NCI-H774 (cell line): ENCODE measurements at regions not wholly inside any gene's neighbourhood (a gene's known extent, or its start where the extent isn't known, plus 50 kb on each side); places are given as distances from the start of the nearest gene placed in this dataset.
"Not testable (repeated sequence)": the region's sequence is repeated elsewhere in the genome, so short reads cannot be mapped to it uniquely, and the experiment has no call there.

ENCODE experiments used
- DNase-seq: peaks from one replicate; lab custom pipeline; 2025; lab: John Stamatoyannopoulos, UW

DNA sequence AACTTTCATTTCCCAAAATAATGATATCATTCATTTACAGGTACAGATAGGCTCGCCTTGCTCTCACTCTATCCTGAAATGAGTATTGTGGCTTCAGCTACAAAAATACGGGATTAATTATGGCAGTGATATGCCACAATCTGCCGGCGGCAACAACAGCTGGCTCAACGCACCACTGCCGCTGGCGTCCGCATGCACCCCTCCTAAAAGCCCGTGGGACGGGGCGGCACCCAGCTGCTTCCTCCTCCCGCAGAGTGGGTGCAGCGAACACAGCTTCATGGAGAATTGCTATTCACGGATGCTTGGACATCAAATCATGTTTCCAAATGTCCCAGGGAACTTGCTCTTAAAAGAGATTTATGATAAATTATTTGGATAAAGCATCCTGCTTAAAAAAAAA, 266.8 kb downstream of the TEX29 start:
- DNase-seq = no peak

DNA sequence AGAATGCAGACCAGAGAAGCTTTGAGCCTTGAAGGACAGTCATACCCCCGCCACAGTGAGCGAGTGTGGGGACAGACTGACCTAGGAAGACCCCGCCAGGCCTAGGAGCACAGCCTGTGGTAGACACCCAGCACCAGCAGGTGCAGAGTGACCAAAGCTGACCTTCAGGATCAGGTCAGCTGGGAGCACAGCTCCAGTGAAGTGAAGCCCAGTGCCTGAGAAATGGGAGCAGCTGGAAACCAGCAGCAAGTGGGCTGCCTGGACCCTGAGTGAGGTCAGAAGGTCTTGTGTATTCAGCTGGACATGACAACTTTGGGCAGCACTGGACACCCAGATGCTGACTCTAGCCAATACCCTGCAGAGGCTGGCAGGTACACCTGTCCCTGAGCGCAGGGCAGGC, 268.9 kb downstream of the TEX29 start:
- DNase-seq = no peak

GRCh38 chr13:111589992-111590391, 269.6 kb downstream of the TEX29 start:
- DNase-seq = no peak

- no peak for DNase-seq
Observed at GRCh38 chr13:111590796-111591195, 270.4 kb downstream of the TEX29 start.

- DNase-seq = not testable (repeated sequence)
Observed at GRCh38 chr13:111593490-111593889, 273.0 kb downstream of the TEX29 start.

GRCh38 chr13:111594606-111595005, 274.2 kb downstream of the TEX29 start:
- no peak for DNase-seq

DNA sequence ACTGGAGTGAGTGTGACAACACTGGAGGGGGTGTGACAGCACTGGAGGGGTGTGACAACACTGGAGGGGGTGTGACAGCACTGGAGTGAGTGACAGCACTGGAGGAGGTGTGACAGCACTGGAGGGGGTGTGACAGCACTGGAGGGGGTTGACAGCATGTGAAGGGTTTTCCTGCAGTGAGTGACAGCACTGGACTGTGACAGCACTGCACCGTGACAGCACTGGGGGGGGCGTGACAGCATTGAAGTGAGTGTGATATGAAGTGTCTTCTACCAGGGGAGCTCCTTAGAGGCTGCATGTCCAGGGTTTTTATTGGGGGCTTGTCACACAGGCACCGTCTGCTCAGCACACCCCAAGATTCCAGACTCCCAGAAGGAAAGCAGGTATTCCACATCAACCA, 274.8 kb downstream of the TEX29 start:
- no peak for DNase-seq

DNA sequence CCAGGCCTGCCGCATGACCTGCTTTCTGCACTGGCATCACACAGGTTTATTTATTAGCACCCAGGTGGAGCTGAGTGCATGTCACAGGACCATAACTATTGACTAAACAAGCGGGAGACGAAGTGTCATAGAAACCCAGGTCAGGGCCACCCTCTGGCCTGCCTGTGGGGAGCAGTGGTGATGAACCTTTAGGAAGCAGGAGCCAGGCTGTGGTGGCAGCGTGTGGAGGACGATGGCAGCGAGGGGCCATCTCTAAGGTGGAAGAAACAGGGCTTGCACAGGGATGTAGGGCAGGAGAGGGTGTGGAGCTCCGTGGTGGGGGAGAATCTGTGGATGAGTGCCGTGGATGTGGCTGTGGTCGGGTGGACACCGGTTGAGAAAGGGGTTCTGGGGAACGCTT, 275.3 kb downstream of the TEX29 start:
- no peak for DNase-seq

GRCh38 chr13:111597191-111597611, 276.8 kb downstream of the TEX29 start:
- no peak for DNase-seq

GRCh38 chr13:111597618-111598017, 277.2 kb downstream of the TEX29 start:
- DNase-seq = no peak

DNA sequence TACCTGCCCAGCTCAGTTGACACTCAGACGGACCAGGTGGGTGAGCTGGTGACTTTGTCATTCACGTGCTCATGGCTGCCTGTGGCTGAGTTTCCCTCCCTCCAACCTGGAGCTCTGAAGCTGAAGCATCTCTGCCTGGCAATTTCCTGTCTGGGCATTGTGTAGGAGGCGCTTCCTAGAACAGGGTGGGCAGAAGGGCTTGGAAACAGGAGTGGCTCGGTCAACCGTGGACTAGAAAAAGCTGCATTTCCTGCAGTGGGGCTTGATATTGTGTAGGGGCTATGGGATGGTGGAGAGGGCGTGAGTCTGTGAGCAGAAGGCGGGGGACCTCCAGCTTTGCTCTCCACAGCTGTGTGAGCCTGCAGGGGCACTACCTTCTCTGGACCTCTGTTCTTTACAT, 278.3 kb downstream of the TEX29 start:
- DNase-seq = no peak

DNA sequence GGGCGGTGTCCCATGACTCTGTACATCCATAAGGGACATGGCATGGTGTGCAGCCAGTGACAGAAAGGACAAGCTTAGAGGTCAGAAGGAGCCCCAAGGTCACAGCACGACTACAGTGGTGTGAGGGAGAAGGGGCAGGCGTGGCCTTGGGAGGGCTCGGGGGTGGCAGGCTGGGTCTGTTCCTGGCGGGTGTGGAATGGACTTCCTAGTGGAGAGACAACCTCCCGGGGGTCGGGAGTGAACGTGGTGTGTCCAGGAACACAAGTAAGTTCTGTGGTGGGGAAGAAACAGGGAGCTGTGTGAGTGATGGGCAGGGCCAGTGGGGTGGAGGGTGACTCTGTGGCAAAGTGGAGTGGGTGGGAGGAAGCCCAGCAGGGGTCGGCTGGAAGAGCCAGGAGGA, 279.3 kb downstream of the TEX29 start:
- no peak for DNase-seq

- DNase-seq = no peak
Observed at GRCh38 chr13:111602874-111603273, 282.4 kb downstream of the TEX29 start.

DNA sequence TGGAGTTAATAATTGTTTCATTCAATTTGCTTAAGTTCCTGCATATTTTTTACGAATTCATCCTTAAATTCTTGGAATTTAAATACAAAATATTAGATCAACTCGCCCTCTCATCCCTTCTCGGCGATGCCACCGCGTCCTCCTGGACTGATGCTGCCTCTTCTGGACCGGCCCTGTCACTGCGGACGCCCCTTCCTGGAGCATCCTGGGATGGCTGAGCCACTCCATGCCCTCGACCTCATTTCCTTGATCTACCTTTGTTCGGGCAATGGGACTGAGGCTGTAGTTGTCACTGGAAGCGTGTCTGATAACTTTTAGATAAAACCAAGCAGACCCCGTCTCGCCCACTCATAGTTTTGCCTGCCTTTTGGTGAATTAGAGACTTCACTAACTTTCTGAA, 283.7 kb downstream of the TEX29 start:
- DNase-seq = no peak

GRCh38 chr13:111608556-111608955, 288.1 kb downstream of the TEX29 start:
- DNase-seq = no peak

DNA sequence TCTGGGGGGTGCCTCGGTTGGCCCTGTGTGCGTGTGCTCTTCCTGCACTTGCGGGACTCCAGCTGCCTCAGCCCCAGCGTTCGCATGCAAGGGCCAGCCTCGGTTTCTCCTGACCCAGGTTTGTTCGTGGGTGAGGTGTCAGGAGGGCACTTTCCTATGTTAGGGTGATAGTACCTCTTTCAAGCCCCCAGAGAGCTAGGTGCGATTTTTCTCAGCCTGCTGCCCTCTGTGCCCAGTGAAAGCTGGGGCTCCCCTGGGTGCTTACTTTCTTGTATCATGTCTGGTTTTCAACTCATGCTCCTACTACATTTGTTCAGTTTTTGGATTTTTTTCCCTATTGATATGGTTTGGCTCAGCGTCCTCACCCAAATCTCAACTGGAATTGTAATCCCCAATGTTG, 289.2 kb downstream of the TEX29 start:
- no peak for DNase-seq

DNA sequence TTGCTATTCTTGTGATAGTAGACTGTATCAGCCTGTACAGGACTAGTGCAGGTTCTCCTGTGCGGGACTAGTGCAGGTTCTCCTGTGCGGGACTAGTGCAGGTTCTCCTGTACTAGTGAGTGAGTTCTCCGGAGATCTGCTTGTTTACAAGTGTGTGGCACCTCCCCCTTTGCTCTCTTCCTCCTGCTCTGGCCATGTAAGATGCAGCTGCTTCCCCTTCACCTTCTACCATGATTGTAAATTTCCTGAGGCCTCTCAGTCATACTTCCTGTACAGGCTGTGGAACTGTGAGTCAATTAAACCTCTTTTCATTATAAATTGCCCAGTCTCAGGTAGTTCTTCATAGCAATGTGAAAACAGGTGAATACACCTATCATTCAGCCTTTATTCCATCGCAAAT, 289.6 kb downstream of the TEX29 start:
- peak; percentile 33 for DNase-seq

DNA sequence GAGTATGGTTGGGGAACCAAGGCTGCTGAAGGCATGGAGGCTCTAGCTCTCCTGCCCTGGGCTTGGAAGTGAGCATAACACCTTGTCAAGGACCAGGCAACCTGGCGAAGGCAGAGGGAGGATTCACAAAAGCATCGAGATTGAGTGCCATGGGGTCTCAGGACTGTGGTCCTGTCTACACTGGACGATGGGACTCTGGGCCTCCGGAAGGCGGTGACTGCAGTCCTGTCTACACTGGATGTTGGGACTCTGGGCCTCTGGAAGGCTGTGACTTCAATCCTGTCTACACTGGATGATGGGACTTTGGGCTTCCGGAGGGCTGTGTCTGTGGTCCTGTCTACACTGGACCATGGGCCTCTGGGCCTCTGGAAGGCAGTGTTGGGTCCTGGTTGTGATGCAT, 290.4 kb downstream of the TEX29 start:
- no peak for DNase-seq

GRCh38 chr13:111611651-111612050, 291.2 kb downstream of the TEX29 start:
- DNase-seq = no peak

GRCh38 chr13:111612886-111613285, 292.4 kb downstream of the TEX29 start:
- no peak for DNase-seq

DNA sequence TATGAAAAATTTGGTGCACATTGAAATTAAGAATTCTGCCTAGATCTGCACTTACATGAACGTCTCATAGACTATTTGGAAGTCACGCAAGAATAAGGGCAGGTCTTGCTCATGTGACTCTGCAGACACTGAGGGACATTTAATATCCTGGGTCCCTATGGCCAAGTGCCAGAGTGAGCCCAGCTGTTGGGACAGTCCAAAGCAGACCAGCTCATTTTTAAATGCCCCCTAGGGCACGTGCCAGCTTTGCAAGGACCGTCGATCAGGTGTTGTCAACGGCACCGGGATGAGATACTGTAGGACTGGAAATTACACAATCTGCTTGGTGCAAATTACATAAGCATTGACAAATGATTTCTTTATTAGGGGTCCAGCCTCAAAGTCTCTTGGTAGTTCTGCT, 293.6 kb downstream of the TEX29 start:
- DNase-seq = no peak

GRCh38 chr13:111614613-111615012, 294.2 kb downstream of the TEX29 start:
- peak; percentile 27 for DNase-seq

GRCh38 chr13:111616203-111616602, 295.8 kb downstream of the TEX29 start:
- no peak for DNase-seq

DNA sequence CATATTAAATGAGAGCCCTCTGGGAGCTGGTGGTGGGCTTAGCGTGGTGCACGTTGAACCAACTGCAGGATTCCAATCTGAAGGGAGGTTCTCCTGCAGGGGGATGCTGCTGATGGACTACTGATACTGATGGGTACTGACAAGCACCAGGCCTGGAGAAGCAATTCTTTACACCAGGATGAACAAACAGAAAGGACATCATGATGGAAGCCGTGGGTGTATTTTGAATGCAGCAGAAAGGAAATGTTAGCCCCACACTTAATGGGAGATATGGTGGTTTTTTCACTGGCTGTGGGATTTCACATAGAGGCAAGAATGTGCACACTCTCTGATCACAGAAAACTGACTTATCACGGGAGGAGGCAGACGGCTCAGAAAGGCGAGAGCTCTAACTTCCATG, 299.7 kb downstream of the TEX29 start:
- no peak for DNase-seq

GRCh38 chr13:111620586-111620985, 300.1 kb downstream of the TEX29 start:
- no peak for DNase-seq
